Mucosa of stomach (tissue), 1 donor: ENCODE measurements at regions not wholly inside any gene's neighbourhood (a gene's known extent, or its start where the extent isn't known, plus 50 kb on each side); places are given as distances from the start of the nearest gene placed in this dataset.

Experiments
- H3K27me3 ChIP-seq: one replicate; pipeline ENCODE4 v1.7.0; 2013; ENCODE audit warnings: mild to moderate bottlenecking, low read length; ENCODE audit not compliant: control insufficient read depth, insufficient read depth
- H3K36me3 ChIP-seq: one replicate; pipeline ENCODE4 v1.7.0; 2013; ENCODE audit warnings: low read length; ENCODE audit not compliant: control insufficient read depth, insufficient read depth
- H3K4me1 ChIP-seq: one replicate; pipeline ENCODE4 v1.7.0; 2013; ENCODE audit warnings: mild to moderate bottlenecking, low read length; ENCODE audit not compliant: control insufficient read depth, insufficient read depth
- H3K4me3 ChIP-seq: one replicate; pipeline ENCODE4 v1.7.0; 2013; ENCODE audit warnings: low read length
- H3K9ac ChIP-seq: one replicate; pipeline ENCODE4 v1.7.0; 2013; ENCODE audit warnings: mild to moderate bottlenecking, low read length, moderate library complexity
- H3K9me3 ChIP-seq: one replicate; pipeline ENCODE4 v1.7.0; 2013; ENCODE audit warnings: mild to moderate bottlenecking, low read length, moderate library complexity; ENCODE audit not compliant: control insufficient read depth
- donor health status: Pancreatic carcinoma.

DNA sequence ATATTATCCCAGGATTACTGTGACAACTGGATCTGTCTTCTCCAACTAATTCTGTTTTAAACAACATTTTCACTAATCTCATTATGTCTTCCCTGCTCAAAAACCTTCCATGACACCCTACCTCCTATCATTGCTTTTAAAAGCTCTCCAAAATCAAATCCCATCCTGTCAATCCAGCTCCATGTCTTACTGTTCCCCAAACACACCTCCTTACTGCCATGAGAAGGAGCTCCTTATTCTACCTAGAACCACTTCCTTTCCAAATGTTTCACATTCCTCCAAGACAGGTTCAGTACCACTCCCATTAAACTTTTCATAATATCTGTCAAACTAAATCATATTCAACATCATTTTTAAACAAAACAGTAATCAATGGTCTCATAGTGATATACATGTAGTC is 66.9 kb upstream of the WDR17 start:
- H3K4me3 ChIP-seq: no peak overlapping the region

GRCh38 chr4:175999944-176000343 is 65.7 kb upstream of the WDR17 start:
- Histone ChIP-seq H3K4me3 (no peak overlapping the region), H3K9me3 (no peaks in the 10 kb centered on the region), H3K4me1 (no peaks in the 10 kb centered on the region), H3K9ac (no peak overlapping the region), H3K36me3 (no peaks in the 10 kb centered on the region), H3K27me3 (peaks cover 17% of the 10 kb centered on the region)

More for the DNA sequence above, 66.9 kb upstream of the WDR17 start:
- no peaks in the 10 kb centered on the region for H3K4me1 ChIP-seq
- H3K9me3 ChIP-seq: no peaks in the 10 kb centered on the region
- no peak overlapping the region for H3K9ac ChIP-seq
- H3K36me3 ChIP-seq: no peaks in the 10 kb centered on the region
- peaks cover 17% of the 10 kb centered on the region for H3K27me3 ChIP-seq

DNA sequence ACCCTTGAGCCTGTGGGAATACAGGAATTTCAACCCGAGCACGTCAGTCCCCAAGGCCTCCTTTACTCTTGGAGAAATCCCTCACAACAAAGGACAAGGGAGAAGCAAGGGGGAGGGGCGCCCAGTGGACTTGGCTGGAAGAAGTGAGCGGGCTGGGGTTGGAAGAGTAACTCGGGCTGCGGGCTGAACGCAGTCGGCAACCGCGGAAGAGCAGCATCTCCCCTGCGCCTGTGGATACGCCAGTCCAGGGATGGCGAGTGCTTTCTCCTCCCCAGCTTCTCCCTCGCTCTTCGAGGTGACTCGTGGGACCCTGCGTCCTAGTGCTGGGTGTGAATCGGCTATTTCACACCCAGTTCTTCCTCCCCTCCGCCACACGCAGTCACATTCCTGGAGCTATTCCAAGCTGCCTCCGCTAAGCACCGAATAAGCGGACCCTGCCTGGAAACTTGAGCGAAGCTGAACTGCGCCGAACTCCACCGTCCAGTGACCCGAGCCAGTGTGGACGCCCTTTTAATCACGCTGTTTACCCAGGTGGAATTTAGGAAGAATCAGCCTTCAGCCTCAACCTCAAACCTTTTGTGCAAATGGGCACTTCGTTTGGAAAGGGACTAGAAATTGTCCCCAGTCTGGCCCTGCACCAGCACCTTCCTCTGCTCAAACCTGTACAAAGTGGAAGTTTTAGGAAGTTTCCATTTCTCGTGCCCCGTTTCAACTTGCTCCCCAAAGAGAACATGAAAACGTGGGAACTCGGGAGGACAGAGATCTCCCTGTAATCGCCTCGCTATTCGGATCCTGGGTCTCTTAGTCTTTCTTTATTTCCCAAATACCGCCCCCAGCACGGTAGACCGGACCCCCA is 64.3 kb upstream of the WDR17 start:
- Histone ChIP-seq H3K27me3 (peaks cover 20% of the 10 kb centered on the region), H3K4me3 (peak overlapping the region; percentile 47), H3K9ac (no peak overlapping the region), H3K36me3 (no peaks in the 10 kb centered on the region), H3K4me1 (no peaks in the 10 kb centered on the region), H3K9me3 (no peaks in the 10 kb centered on the region)

DNA sequence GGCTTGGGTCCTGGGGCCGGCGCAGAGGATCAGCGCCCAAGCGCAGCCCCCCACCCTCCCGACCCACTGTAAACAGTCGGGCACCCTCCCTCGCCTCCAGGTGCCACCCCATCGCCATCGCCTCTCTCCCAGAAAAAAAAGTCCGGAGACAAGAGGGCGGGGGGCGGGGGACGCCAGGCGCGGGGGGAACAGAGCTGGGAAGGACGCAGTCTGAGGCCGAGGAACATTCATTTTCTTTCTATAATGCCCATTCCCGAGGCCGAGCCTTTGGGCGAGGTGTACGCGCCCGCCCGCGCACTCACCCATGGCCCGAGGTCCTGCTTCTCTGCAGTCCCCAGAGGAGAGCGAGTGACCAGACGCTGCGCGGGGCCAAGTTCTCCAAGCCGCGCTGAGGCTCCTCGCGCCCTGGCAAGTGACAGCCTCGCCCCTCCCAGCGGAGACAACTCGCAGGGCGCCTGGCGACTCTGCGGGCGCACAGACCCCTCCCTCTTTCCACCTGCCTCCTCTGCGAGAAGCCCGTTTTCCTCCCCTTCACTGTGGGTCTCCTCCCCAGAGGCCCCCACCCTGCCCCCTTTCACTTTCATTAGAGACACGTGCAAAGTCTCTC is 63.5 kb upstream of the WDR17 start:
- Histone ChIP-seq H3K4me1 (no peaks in the 10 kb centered on the region), H3K9ac (peak overlapping the region; percentile 25), H3K27me3 (peaks cover 20% of the 10 kb centered on the region), H3K9me3 (no peaks in the 10 kb centered on the region), H3K4me3 (peak overlapping the region; percentile 47), H3K36me3 (no peaks in the 10 kb centered on the region)

GRCh38 chr4:176005766-176006165 is 59.9 kb upstream of the WDR17 start:
- Histone ChIP-seq H3K4me1 (no peaks in the 10 kb centered on the region), H3K9ac (no peak overlapping the region), H3K36me3 (no peaks in the 10 kb centered on the region), H3K4me3 (no peak overlapping the region), H3K9me3 (no peaks in the 10 kb centered on the region), H3K27me3 (peaks cover 20% of the 10 kb centered on the region)

DNA sequence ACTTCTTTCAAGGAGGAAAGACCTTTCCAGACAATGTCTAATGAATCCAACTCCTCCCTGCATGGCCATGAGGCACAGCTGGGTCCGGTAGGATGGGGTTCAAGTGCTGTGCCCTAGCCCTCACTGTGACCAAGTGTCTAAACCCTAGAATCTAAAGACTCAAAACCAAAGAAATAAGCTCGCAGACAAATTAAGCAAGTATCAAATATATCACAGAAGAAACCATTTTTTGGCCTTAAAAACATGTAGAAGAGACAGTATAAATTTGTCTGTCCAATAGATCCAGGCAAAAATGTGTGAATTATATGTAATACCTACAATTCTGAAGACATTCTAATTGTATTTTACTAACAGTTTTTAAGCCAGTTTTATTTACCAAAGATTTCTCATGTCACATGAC is 56.4 kb upstream of the WDR17 start:
- Histone ChIP-seq H3K9ac (no peak overlapping the region), H3K27me3 (peaks cover 3% of the 10 kb centered on the region), H3K4me1 (no peaks in the 10 kb centered on the region), H3K4me3 (no peak overlapping the region), H3K9me3 (no peaks in the 10 kb centered on the region), H3K36me3 (no peaks in the 10 kb centered on the region)

GRCh38 chr4:176011529-176011928 is 54.1 kb upstream of the WDR17 start:
- Histone ChIP-seq H3K27me3 (no peaks in the 10 kb centered on the region), H3K9me3 (no peaks in the 10 kb centered on the region), H3K36me3 (no peaks in the 10 kb centered on the region), H3K4me3 (no peak overlapping the region), H3K4me1 (no peaks in the 10 kb centered on the region), H3K9ac (no peak overlapping the region)

GRCh38 chr4:176013476-176014247 is 52.0 kb upstream of the WDR17 start:
- no peaks in the 10 kb centered on the region for H3K36me3 ChIP-seq
- H3K4me3 ChIP-seq: no peak overlapping the region
- H3K9ac ChIP-seq: no peak overlapping the region
- no peaks in the 10 kb centered on the region for H3K27me3 ChIP-seq
- H3K4me1 ChIP-seq: no peaks in the 10 kb centered on the region
- no peaks in the 10 kb centered on the region for H3K9me3 ChIP-seq

- no peaks in the 10 kb centered on the region for H3K36me3 ChIP-seq
- H3K9ac ChIP-seq: no peak overlapping the region
- H3K4me3 ChIP-seq: no peak overlapping the region
- H3K4me1 ChIP-seq: no peaks in the 10 kb centered on the region
- no peaks in the 10 kb centered on the region for H3K9me3 ChIP-seq
- H3K27me3 ChIP-seq: no peaks in the 10 kb centered on the region
Measured at GRCh38 chr4:176014583-176015108, 51.0 kb upstream of the WDR17 start.
